HAP-1 (cell line): ENCODE measurements at regions not wholly inside any gene's neighbourhood (a gene's known extent, or its start where the extent isn't known, plus 50 kb on each side); places are given as distances from the start of the nearest gene placed in this dataset.

Experiments used
- DNase-seq, 2 experiments: peaks; one replicate each; pipeline ENCODE4 v3.0.0-alpha.2; 2016 to 2020; ENCODE audit warnings: low spot score in 2 of 2
- H3K27me3 ChIP-seq: fragments of 250-450 bp; sonication (Bioruptor Pico); 2 replicates; pipeline ENCODE4 v1.5.1; 2020; ENCODE audit warnings: low read depth, mild to moderate bottlenecking, moderate library complexity
- H3K36me3 ChIP-seq: fragments of 250-450 bp; sonication (Bioruptor Pico); replicated peaks from 2 replicates; pipeline ENCODE4 v1.5.1; 2020; ENCODE audit warnings: mild to moderate bottlenecking
- H3K4me1 ChIP-seq: fragments of 250-450 bp; sonication (Bioruptor Pico); 2 replicates; pipeline ENCODE4 v1.5.1; 2020; ENCODE audit warnings: mild to moderate bottlenecking
- H3K4me3 ChIP-seq: fragments of 250-450 bp; sonication (Bioruptor Pico); 2 replicates; pipeline ENCODE4 v1.5.1; 2020; ENCODE audit warnings: mild to moderate bottlenecking, moderate library complexity
- H3K9me3 ChIP-seq: fragments of 250-450 bp; sonication (Bioruptor Pico); 2 replicates; pipeline ENCODE4 v1.5.1; 2020; ENCODE audit warnings: mild to moderate bottlenecking, moderate library complexity
- in situ Hi-C: fragments of 300-500 bp; cut with MboI; formaldehyde crosslinking; loops from 3 replicates; pipeline ENCODE4 v1.14.3; 2020; ENCODE audit warnings: low sequenced_read_pairs, inconsistent platforms, mixed read lengths

GRCh38 chr2:147109291-147109690 is 735.5 kb upstream of the ACVR2A start:
- Histone ChIP-seq H3K36me3 (0 out of 2 replicates have a peak, but pooled peaks cover 2% of the 10 kb centered on the region), H3K9me3 (no peaks in the 10 kb centered on the region), H3K27me3 (no peaks in the 10 kb centered on the region), H3K4me3 (no peak overlapping the region), H3K4me1 (peaks cover 11% of the 10 kb centered on the region; the same call in 1 of the 2 replicates)
- in situ Hi-C loops = no loop called here
- DNase-seq = no peak

- Histone ChIP-seq H3K9me3 (no peaks in the 10 kb centered on the region), H3K4me3 (no peak overlapping the region), H3K36me3 (0 out of 2 replicates have a peak, but pooled peaks cover 2% of the 10 kb centered on the region), H3K4me1 (peaks cover 11% of the 10 kb centered on the region; the same call in 1 of the 2 replicates), H3K27me3 (no peaks in the 10 kb centered on the region)
- in situ Hi-C loops = no loop called here
- no peak for DNase-seq
These were observed 736.3 kb upstream of the ACVR2A start for GRCh38 chr2:147108548-147108947.

DNA sequence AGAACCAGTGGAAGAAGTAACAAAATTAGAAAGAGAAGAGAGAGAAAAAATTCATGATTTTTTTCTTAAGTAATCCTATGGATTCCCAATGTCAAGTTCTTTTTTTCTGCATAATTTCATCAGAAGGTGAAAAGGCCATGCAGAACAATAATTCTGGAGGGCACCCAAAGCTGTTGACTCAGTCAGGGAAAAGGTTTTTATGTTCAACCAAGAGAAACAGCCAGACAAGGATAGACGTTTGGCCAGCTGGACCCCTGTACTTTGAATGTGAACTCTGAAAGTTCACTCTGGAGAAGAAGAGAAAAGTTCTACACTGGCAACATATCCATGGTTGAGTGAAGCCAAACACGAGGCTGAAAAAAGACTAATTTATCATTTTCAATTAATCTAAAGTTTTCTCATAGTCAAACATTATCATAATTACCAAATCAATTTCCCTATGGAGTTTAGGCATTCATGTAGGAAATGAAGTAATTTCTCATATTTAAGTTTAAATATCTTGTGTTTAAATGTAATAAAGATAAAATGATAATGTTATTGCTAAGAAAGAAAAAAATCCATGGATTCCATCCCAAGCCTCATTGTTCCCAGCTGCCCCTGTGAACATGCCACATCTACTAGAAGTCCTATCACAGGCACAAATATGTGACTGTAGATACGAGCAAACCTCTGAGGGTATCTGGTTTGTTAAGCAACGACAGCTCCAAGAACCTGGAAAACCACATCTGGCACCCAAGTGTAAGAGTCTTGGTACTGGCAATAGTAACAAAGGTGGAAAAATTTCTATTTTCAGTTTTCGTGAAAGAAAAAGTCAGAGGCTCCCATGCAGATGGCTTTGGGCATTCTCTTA is 742.7 kb upstream of the ACVR2A start:
- no peak for DNase-seq
- Histone ChIP-seq H3K36me3 (no peaks in the 10 kb centered on the region), H3K4me3 (no peak overlapping the region), H3K27me3 (no peaks in the 10 kb centered on the region), H3K9me3 (no peaks in the 10 kb centered on the region), H3K4me1 (peaks cover 8% of the 10 kb centered on the region; the same call in 1 of the 2 replicates)
- in situ Hi-C loops = no loop called here

DNA sequence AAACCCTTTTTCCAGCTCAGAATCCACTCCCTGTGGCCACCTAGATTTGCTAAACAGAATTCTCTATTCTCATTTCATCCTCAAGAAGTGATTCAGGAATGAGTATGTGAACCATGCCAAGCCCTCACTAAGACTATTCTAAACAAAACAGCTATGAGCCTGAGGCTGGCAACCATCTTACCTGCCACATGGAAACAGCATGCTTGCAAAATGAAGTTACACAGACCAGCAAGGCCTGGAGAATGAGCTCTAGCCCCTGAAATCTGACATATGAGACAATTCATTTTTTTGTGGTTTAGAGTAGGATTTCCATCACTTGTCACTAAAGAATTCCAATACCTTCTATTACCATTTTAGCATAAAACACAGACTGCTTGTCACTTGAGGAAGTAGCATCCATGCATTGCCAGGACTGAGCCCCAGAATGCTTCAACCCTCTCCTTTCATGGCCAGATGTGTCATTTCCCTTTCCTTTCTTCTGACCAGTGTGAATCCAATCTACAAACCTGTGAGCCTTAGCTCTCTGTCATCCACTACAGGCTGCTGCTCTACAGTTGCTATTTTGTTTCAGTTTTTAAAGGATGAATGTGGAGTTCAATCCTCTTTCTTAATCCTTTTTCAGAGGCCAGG is 744.3 kb upstream of the ACVR2A start:
- H3K4me1 ChIP-seq = no peaks in the 10 kb centered on the region
- no peaks in the 10 kb centered on the region for H3K36me3 ChIP-seq
- H3K4me3 ChIP-seq = no peak overlapping the region
- H3K9me3 ChIP-seq = no peaks in the 10 kb centered on the region
- no peaks in the 10 kb centered on the region for H3K27me3 ChIP-seq
- in situ Hi-C loops = no loop called here
- no peak for DNase-seq

DNA sequence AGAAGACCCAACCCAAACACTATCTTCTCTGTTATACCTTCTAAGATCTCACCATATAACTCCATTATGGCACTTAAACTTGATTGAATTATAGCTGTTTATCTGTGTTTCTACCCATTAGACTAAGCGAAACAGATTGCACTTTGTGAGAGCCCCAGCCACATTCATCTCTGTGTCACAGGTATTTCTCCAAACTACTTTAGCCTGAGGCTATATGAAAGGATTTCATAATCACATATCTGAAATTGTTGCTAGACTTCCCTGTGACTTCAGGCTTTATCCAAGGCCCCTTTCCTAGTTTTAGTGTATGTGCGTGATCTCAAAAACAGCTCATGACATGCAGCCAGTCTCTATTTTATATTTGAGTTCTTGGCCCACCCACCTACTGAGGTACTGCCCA is 745.0 kb upstream of the ACVR2A start:
- Histone ChIP-seq H3K36me3 (no peaks in the 10 kb centered on the region), H3K4me1 (no peaks in the 10 kb centered on the region), H3K4me3 (no peak overlapping the region), H3K9me3 (no peaks in the 10 kb centered on the region), H3K27me3 (no peaks in the 10 kb centered on the region)
- DNase-seq = no peak
- in situ Hi-C loops = loop anchor here (25.0 kb wide), 1 partner anchor 812 kb away; no protein-coding TSS in a partner anchor

DNA sequence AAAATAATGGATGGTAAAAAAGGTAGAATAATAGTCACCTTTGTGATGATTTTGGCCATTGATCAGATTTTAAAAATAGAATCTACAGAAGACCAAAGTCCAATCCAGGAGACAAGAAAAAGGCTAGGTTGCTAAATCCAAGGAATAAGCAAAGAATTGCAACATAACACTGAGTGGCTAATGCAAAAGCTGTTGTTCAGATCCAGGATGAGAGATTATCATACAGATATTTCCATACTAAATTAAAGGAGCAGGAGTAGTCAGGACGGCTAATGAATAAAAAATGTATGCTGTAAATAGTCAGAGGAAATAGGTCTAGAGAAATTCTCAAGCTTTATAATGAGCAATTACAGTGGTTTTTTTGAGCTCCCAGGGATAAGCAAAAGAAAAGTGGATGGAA is 745.9 kb upstream of the ACVR2A start:
- no peak for DNase-seq
- no peaks in the 10 kb centered on the region for H3K4me1 ChIP-seq
- no peaks in the 10 kb centered on the region for H3K36me3 ChIP-seq
- no peak overlapping the region for H3K4me3 ChIP-seq
- in situ Hi-C loops = loop anchor here (25.0 kb wide), 1 partner anchor 813 kb away; no protein-coding TSS in a partner anchor
- no peaks in the 10 kb centered on the region for H3K9me3 ChIP-seq
- no peaks in the 10 kb centered on the region for H3K27me3 ChIP-seq

GRCh38 chr2:147097747-147098146 is 747.1 kb upstream of the ACVR2A start:
- DNase-seq = no peak

GRCh38 chr2:147096671-147097070 is 748.2 kb upstream of the ACVR2A start:
- in situ Hi-C loops = loop anchor here (25.0 kb wide), 1 partner anchor 816 kb away; no protein-coding TSS in a partner anchor
- H3K27me3 ChIP-seq = no peaks in the 10 kb centered on the region
- DNase-seq = no peak
- no peak overlapping the region for H3K4me3 ChIP-seq
- no peaks in the 10 kb centered on the region for H3K9me3 ChIP-seq
- H3K36me3 ChIP-seq = no peaks in the 10 kb centered on the region
- no peaks in the 10 kb centered on the region for H3K4me1 ChIP-seq

More at GRCh38 chr2:147097747-147098146, 747.1 kb upstream of the ACVR2A start:
- in situ Hi-C loops = loop anchor here (25.0 kb wide), 1 partner anchor 815 kb away; no protein-coding TSS in a partner anchor
- H3K36me3 ChIP-seq = no peaks in the 10 kb centered on the region
- no peak overlapping the region for H3K4me3 ChIP-seq
- no peaks in the 10 kb centered on the region for H3K9me3 ChIP-seq
- H3K27me3 ChIP-seq = no peaks in the 10 kb centered on the region
- no peaks in the 10 kb centered on the region for H3K4me1 ChIP-seq

DNA sequence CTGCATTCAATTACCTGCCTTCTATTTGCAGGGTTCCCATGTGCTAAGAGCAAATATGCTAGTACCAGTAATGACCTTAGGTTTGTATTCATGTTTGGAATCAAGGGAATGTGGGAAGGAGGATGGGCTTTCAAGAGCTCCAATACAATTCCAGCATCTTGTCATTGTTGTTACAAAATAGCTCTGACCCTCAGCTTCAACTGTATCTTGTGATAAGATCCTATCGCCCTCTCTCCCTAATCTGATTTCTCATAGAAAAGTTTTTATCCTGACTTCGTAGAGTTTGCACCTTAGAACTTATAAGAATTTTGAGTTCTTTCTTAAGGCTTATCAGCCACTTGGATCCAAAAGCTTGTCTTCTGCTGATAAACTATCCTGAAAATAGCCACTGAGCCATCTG is 749.5 kb upstream of the ACVR2A start:
- in situ Hi-C loops = loop anchor here (25.0 kb wide), 1 partner anchor 817 kb away; no protein-coding TSS in a partner anchor
- Histone ChIP-seq H3K27me3 (no peaks in the 10 kb centered on the region), H3K4me1 (no peaks in the 10 kb centered on the region), H3K36me3 (no peaks in the 10 kb centered on the region), H3K4me3 (no peak overlapping the region), H3K9me3 (no peaks in the 10 kb centered on the region)
- DNase-seq = no peak

GRCh38 chr2:147094077-147094476 is 750.8 kb upstream of the ACVR2A start:
- H3K36me3 ChIP-seq = no peaks in the 10 kb centered on the region
- H3K4me1 ChIP-seq = no peaks in the 10 kb centered on the region

GRCh38 chr2:147092266-147092665 is 752.6 kb upstream of the ACVR2A start:
- DNase-seq = no peak

More at GRCh38 chr2:147094077-147094476, 750.8 kb upstream of the ACVR2A start:
- Histone ChIP-seq H3K9me3 (no peaks in the 10 kb centered on the region), H3K27me3 (no peaks in the 10 kb centered on the region), H3K4me3 (no peak overlapping the region)
- no peak for DNase-seq
- in situ Hi-C loops = loop anchor here (25.0 kb wide), 1 partner anchor 818 kb away; no protein-coding TSS in a partner anchor

DNA sequence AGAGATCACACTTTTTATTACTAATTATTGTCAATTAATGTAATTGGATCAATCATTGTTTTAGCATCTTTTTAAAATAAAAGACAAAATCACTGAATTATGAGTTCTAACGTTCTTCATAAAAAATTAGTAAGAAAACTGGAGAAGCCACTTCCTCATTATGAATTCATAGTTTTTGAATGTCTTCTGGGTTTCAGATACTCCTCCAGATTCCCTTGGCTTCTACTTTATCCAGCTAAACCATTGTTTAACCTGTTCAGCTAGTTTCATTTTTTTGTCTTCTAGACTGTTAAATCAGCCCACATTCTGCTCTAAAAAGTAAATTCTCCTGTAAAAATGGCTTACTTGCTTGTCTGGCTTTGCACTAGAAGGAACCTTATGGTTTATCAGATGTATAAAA is 753.4 kb upstream of the ACVR2A start:
- in situ Hi-C loops = loop anchor here (25.0 kb wide), 1 partner anchor 821 kb away; no protein-coding TSS in a partner anchor
- Histone ChIP-seq H3K27me3 (no peaks in the 10 kb centered on the region), H3K9me3 (no peaks in the 10 kb centered on the region), H3K36me3 (no peaks in the 10 kb centered on the region), H3K4me3 (no peak overlapping the region), H3K4me1 (no peaks in the 10 kb centered on the region)
- DNase-seq = no peak

More at GRCh38 chr2:147092266-147092665, 752.6 kb upstream of the ACVR2A start:
- Histone ChIP-seq H3K4me1 (no peaks in the 10 kb centered on the region), H3K27me3 (no peaks in the 10 kb centered on the region), H3K9me3 (no peaks in the 10 kb centered on the region), H3K4me3 (no peak overlapping the region), H3K36me3 (no peaks in the 10 kb centered on the region)
- in situ Hi-C loops = loop anchor here (25.0 kb wide), 1 partner anchor 820 kb away; no protein-coding TSS in a partner anchor

DNA sequence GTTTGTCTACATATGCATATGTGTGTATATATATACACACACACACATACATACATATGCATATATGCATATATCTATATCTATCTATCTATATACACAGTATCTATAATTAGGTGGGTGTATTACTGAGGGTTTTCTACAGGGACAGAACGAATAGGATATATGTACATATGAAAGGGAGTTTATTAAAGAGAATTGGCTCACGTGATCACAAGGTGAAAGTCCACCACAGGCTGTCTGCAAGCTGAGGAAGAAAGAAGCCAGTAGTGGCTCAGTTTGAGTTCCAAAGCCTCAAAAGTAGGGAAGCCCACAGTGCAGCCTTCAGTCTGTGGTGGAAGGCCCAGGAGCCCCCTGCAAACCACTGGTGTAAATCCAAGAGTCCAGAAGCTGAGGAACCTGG is 756.0 kb upstream of the ACVR2A start:
- DNase-seq = no peak
- in situ Hi-C loops = loop anchor here (25.0 kb wide), 1 partner anchor 823 kb away; no protein-coding TSS in a partner anchor
- Histone ChIP-seq H3K9me3 (no peaks in the 10 kb centered on the region), H3K4me1 (no peaks in the 10 kb centered on the region), H3K4me3 (no peak overlapping the region), H3K27me3 (no peaks in the 10 kb centered on the region), H3K36me3 (no peaks in the 10 kb centered on the region)
